ENCODE measurements at regions not wholly inside any gene's neighbourhood (a gene's known extent, or its start where the extent isn't known, plus 50 kb on each side); places are given as distances from the start of the nearest gene placed in this dataset.

DNA sequence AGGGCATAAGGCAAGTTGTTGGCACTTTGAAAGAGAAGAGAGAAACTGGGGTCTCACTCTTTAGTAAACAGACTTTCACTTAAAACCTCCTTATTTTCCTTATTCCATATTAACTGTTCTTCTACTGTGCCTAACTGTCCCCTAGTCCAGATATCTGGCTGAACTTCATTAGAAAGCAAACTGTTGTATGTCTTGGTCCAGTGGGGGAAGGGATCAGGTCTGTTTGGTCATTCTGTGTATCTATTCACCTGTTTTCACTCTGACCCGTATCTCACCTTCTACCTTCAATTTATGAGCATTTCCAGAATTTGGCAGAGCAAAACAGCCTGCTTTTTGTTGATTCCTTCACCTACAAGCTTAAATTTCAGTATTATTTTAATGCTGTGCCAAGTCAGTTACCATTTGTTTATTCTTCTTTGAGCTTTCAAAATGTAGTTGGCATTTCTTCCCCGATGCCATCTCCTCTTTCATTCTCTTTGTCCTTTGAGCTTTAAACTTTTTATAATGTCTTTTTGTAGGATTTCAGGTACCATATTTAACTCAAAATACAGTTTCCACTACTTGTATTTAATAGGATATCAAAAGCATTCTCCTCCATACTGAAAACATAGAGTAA lies 188.6 kb upstream of the PPARGC1A start:
- no peaks in the 10 kb centered on the region for H3K9me3 Mint-ChIP-seq (ENCODE audit: unreplicated experiment)
- TF ChIP-seq, protein P1, sequence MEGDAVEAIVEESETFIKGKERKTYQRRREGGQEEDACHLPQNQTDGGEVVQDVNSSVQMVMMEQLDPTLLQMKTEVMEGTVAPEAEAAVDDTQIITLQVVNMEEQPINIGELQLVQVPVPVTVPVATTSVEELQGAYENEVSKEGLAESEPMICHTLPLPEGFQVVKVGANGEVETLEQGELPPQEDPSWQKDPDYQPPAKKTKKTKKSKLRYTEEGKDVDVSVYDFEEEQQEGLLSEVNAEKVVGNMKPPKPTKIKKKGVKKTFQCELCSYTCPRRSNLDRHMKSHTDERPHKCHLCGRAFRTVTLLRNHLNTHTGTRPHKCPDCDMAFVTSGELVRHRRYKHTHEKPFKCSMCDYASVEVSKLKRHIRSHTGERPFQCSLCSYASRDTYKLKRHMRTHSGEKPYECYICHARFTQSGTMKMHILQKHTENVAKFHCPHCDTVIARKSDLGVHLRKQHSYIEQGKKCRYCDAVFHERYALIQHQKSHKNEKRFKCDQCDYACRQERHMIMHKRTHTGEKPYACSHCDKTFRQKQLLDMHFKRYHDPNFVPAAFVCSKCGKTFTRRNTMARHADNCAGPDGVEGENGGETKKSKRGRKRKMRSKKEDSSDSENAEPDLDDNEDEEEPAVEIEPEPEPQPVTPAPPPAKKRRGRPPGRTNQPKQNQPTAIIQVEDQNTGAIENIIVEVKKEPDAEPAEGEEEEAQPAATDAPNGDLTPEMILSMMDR (IDR thresholded peaks at IDR 0.05): no peak
- H3K27ac Mint-ChIP-seq (ENCODE audit: unreplicated experiment): no peak overlapping the region
- no peak for DNase-seq (ENCODE audit: extremely low spot score, unreplicated experiment)
- H3K4me3 Mint-ChIP-seq (ENCODE audit: unreplicated experiment): no peak overlapping the region
- H3K27me3 Mint-ChIP-seq (ENCODE audit: unreplicated experiment): no peaks in the 10 kb centered on the region
- no peaks in the 10 kb centered on the region for H3K36me3 Mint-ChIP-seq (ENCODE audit: unreplicated experiment)
- H3K4me1 Mint-ChIP-seq (ENCODE audit: unreplicated experiment): peaks cover 12% of the 10 kb centered on the region

DNA sequence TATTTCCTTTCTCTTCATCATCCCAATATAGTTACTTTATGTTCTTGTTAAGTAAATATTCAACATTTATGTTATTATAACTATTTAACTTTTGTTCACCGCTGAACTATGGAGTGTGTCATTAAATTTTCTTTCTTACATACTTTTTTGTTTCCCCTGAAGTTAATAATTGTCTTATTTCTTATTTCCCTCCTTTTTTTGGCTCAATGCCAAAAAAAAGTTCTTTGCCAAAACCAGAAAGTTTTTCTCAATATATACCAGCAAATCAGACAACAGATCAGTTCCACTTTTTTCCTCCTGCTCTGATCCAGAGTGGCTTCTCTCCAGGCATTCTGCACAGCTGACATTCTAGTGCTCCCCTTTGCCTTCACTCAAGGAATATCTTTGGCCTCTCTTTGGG lies 187.0 kb upstream of the PPARGC1A start:
- Mint-ChIP-seq H3K4me3 (ENCODE audit: unreplicated experiment) (no peak overlapping the region), H3K4me1 (ENCODE audit: unreplicated experiment) (peaks cover 14% of the 10 kb centered on the region), H3K27ac (ENCODE audit: unreplicated experiment) (no peak overlapping the region), H3K36me3 (ENCODE audit: unreplicated experiment) (no peaks in the 10 kb centered on the region), H3K27me3 (ENCODE audit: unreplicated experiment) (no peaks in the 10 kb centered on the region), H3K9me3 (ENCODE audit: unreplicated experiment) (no peaks in the 10 kb centered on the region)
- no peak for DNase-seq (ENCODE audit: extremely low spot score, unreplicated experiment)
- TF ChIP-seq, protein P1 (IDR thresholded peaks at IDR 0.05): no peak

DNA sequence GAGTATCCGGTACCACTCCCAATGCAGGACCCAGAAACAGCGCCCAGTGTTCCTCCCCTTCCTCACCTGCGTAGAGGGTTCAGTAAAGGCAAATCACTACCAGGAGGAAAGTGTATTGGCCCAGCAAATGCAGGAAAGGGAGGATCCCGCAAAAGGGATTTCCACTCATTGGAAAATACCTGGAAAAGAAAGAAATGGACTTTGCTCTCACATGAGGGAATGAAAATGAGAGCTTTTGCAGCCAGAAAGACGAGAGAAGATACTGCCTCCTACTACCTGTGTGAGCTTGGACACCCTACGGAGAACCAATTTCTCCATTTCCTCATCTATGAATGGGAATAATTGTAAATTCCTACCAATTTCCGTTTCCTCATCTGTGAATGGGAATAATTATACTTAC lies 184.1 kb upstream of the PPARGC1A start:
- Mint-ChIP-seq H3K4me3 (ENCODE audit: unreplicated experiment) (no peak overlapping the region), H3K27me3 (ENCODE audit: unreplicated experiment) (no peaks in the 10 kb centered on the region), H3K4me1 (ENCODE audit: unreplicated experiment) (peaks cover 18% of the 10 kb centered on the region)

DNA sequence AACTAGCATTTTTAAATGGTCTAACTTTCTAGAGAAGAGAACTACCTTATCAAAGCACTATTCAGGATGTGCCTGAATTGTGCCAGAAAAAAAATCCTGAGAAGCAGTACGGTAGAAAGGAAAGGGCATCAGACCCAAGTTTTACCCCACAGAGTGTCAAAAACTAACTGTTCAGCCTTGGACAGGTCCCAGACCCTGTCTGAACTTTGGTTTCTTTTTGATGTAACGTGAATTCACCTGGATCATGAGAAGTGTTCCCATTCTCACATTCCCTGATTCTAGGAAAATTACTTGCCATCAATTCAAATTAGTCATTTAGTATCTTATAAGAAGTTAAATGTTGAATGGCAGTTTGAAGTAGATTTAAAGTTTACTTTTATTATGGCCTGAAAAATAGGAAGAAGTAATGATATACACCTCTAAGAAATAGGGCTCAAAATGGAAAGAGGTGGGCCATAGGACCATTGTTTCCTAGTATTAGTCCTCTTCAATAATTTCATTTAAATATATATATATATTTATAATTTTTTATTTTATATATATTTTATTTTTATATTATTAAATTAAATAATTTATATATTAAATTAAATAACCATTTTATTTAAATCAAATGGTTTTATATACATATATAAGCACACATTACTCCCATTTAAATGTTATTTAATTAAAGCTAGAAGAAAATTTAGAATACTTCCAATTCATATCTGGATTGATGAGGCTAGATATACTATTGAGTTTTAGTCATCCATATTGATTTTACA lies 181.9 kb upstream of the PPARGC1A start:
- Mint-ChIP-seq H3K9me3 (ENCODE audit: unreplicated experiment) (no peaks in the 10 kb centered on the region), H3K4me1 (ENCODE audit: unreplicated experiment) (peaks cover 13% of the 10 kb centered on the region), H3K36me3 (ENCODE audit: unreplicated experiment) (no peaks in the 10 kb centered on the region), H3K27me3 (ENCODE audit: unreplicated experiment) (no peaks in the 10 kb centered on the region), H3K4me3 (ENCODE audit: unreplicated experiment) (no peak overlapping the region), H3K27ac (ENCODE audit: unreplicated experiment) (no peak overlapping the region)
- TF ChIP-seq, protein P1 (IDR thresholded peaks at IDR 0.05): no peak
- no peak for DNase-seq (ENCODE audit: extremely low spot score, unreplicated experiment)

More for the DNA sequence above, 184.1 kb upstream of the PPARGC1A start:
- H3K27ac Mint-ChIP-seq (ENCODE audit: unreplicated experiment): no peak overlapping the region
- H3K36me3 Mint-ChIP-seq (ENCODE audit: unreplicated experiment): no peaks in the 10 kb centered on the region
- no peaks in the 10 kb centered on the region for H3K9me3 Mint-ChIP-seq (ENCODE audit: unreplicated experiment)
- TF ChIP-seq, protein P1 (IDR thresholded peaks at IDR 0.05): no peak
- DNase-seq (ENCODE audit: extremely low spot score, unreplicated experiment): no peak

DNA sequence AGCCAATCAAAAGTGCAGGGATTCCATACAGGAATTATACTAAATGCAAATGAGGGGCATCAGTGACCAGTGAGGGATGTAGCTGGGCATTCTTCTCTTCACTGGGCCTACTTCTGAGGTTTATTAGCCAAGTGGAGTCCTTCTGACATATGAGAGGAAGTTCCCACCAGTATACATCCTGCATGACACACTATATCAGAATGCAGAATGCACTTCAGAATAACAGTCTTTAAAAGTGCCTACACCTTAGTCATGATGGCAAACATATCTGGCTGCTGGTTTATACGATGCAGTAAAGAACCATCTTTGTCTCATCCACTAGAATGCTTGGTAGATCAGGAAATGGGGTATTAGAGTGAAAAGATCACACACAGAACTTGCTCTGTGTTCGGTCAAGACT lies 180.3 kb upstream of the PPARGC1A start:
- H3K4me3 Mint-ChIP-seq (ENCODE audit: unreplicated experiment): no peak overlapping the region
- no peak overlapping the region for H3K27ac Mint-ChIP-seq (ENCODE audit: unreplicated experiment)
- TF ChIP-seq, protein P1 (IDR thresholded peaks at IDR 0.05): no peak
- H3K9me3 Mint-ChIP-seq (ENCODE audit: unreplicated experiment): no peaks in the 10 kb centered on the region
- DNase-seq (ENCODE audit: extremely low spot score, unreplicated experiment): no peak
- no peaks in the 10 kb centered on the region for H3K36me3 Mint-ChIP-seq (ENCODE audit: unreplicated experiment)
- H3K27me3 Mint-ChIP-seq (ENCODE audit: unreplicated experiment): no peaks in the 10 kb centered on the region
- peaks cover 10% of the 10 kb centered on the region for H3K4me1 Mint-ChIP-seq (ENCODE audit: unreplicated experiment)

Measured in osteocyte (in vitro differentiated cells).